ENCODE measurements at regions not wholly inside any gene's neighbourhood (a gene's known extent, or its start where the extent isn't known, plus 50 kb on each side); places are given as distances from the start of the nearest gene placed in this dataset.

DNA sequence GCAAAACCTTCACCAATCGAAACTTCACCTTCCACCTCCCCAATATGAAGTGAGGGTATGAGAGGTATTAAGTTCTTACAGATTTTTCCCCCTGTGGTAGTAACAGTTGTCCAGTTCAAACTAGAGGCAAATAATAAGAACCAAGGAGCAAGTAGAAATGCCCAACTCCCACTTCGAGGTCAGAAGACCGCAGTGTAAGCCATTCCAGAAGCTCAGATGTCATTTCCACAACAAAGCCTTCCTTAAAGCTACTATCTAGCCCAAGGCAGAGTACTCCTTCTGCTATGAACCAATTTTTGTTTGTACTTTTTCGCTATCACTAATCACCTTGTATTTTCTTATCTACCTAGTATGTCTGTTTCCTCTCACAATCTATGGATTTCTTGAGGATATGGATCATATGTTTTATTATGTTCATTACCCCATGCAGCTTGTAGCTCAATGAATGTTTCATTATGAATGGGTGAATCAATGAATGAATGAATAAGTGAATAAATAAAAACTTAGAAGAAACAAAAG is 235.7 kb upstream of the KCNMB2 start:
- no peak for TF ChIP-seq CTCF (IDR thresholded peaks at IDR 0.05)
- no peak for TF ChIP-seq TEAD4 (CRISPR knock-in tag; IDR thresholded peaks at IDR 0.05)
- TF ChIP-seq, protein P1, sequence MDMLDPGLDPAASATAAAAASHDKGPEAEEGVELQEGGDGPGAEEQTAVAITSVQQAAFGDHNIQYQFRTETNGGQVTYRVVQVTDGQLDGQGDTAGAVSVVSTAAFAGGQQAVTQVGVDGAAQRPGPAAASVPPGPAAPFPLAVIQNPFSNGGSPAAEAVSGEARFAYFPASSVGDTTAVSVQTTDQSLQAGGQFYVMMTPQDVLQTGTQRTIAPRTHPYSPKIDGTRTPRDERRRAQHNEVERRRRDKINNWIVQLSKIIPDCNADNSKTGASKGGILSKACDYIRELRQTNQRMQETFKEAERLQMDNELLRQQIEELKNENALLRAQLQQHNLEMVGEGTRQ (CRISPR knock-in tag; IDR thresholded peaks at IDR 0.05) = no peak
- no peak for TF ChIP-seq ELF4 (CRISPR knock-in tag; IDR thresholded peaks at IDR 0.05; ENCODE audit: low read depth)
- TF ChIP-seq SP1 (CRISPR knock-in tag; conservative IDR thresholded peaks at IDR 0.05) = no peak
